Gastrocnemius medialis (tissue), 4 donors: ENCODE measurements at regions not wholly inside any gene's neighbourhood (a gene's known extent, or its start where the extent isn't known, plus 50 kb on each side); places are given as distances from the start of the nearest gene placed in this dataset.

Source experiments
- POLR2A ChIP-seq, 2 donors: fragments of 450-650 bp; IDR thresholded peaks; one replicate each; pipeline ENCODE4 v1.6.1; 2017; ENCODE audit warnings: antibody characterized with exemption in 2 of 2, mild to moderate bottlenecking in 2 of 2, moderate library complexity in 2 of 2
- TF ChIP-seq, protein P1 (sequence below), 5 experiments: fragments of 450-650 bp in 3 of 5; fragments of 200-600 bp in 2 of 5; sonication (generic) in 2 of 5; IDR thresholded peaks in 4 of 5; conservative IDR thresholded peaks in 1 of 5; 1 replicate in 4 of 5; 2 replicates in 1 of 5; pipeline ENCODE4 v1.5.1; 2016 to 2019; ENCODE audit warnings: antibody characterized with exemption in 5 of 5, mild to moderate bottlenecking in 3 of 5, moderate library complexity in 3 of 5

DNA sequence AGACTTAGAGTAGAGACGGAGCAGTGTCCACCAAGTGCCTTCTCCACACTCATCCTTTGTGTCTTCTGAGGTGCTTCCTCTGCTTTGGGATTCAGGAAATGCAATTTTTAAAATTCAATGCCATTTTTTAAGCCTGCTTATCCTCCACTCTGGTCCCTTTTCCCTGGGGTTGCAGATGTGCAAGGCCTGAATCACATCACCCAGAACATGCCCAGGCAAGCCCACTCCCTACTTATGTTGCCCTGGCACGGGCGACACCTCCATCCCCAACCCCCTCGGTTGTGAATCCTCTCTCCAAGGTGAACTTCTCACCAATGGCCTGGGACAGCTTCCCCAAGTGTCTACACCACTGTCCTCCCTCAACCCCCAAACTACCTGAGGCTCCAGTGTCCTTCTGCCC, 116.2 kb downstream of the C17orf67 start:
- TF ChIP-seq, protein P1, sequence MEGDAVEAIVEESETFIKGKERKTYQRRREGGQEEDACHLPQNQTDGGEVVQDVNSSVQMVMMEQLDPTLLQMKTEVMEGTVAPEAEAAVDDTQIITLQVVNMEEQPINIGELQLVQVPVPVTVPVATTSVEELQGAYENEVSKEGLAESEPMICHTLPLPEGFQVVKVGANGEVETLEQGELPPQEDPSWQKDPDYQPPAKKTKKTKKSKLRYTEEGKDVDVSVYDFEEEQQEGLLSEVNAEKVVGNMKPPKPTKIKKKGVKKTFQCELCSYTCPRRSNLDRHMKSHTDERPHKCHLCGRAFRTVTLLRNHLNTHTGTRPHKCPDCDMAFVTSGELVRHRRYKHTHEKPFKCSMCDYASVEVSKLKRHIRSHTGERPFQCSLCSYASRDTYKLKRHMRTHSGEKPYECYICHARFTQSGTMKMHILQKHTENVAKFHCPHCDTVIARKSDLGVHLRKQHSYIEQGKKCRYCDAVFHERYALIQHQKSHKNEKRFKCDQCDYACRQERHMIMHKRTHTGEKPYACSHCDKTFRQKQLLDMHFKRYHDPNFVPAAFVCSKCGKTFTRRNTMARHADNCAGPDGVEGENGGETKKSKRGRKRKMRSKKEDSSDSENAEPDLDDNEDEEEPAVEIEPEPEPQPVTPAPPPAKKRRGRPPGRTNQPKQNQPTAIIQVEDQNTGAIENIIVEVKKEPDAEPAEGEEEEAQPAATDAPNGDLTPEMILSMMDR (IDR thresholded peaks at IDR 0.05 in 4 of 5, conservative IDR thresholded peaks at IDR 0.05 in 1 of 5): no peak
- no peak for TF ChIP-seq POLR2A (IDR thresholded peaks at IDR 0.05)
